Left kidney (tissue), 1 donor: ENCODE measurements at regions not wholly inside any gene's neighbourhood (a gene's known extent, or its start where the extent isn't known, plus 50 kb on each side); places are given as distances from the start of the nearest gene placed in this dataset.
A peak's percentile ranks its signal among the peaks of the same experiment; 100 is the strongest.
"Not testable (repeated sequence)": the region's sequence is repeated elsewhere in the genome, so short reads cannot be mapped to it uniquely, and the experiment has no call there.

Source experiments
- DNase-seq: peaks from one replicate; pipeline ENCODE4 v3.0.0-alpha.2; 2013

DNA sequence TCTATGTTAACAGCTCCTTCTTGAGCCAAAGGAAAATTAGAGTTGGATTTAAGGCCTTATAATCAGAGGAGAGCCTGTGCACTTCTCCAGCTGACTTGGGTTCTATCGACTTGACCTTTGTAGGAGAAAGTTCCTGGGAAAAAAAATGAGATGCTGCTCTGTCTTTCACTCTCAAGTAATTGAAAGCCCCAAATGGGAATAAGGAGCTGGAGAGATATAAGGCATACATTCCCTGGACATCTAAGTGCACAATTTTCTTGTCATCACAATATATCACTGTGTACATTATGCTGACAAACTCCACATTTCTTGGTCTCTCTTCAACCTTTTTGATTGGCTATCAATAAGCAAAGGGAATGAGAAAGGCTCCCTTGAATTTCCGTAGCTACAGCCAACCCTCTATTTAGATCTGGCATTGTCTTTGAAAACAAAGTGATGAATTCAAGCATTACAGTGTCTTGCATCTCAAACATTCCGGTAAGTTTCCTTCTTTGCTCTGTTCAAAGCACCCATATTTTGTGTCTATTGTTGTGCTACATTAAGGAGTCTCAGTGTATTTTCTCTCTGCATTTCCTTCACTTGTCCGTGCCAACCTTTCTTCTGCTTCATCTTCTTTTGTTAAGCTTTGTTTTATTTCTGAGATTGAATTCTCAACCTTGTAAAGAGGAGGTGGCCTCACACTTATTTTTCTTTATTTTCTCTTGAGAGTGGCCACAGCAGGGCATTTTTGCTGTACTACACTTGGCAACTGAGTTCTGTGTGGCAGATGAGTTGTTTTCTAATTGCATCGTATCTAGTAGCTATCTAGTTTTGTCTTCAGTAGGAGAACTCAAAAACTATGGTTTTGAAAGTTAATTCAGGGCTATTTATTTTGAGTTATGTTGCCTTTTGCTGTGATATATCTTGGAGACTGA lies 450.3 kb upstream of the MAN1A1 start:
- no peak for DNase-seq

DNA sequence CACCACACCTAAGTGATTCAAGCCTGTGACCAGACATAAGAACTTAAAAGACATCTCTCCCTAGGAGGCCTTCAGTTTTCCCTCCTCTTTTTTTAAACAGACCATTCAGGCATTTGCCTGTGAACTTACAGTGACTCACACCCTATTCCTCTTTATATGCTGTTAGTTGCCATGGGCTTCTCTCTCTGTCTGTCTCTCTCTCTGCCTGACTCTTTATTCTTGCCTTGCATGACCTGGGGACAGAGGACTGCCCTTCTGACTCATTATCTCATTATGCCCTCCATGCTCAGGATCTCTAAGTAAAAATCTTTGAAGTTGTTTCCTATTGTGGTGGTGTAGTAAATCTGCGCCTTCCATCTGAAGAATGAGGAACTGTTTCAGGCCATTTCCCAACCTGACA lies 442.2 kb upstream of the MAN1A1 start:
- no peak for DNase-seq

DNA sequence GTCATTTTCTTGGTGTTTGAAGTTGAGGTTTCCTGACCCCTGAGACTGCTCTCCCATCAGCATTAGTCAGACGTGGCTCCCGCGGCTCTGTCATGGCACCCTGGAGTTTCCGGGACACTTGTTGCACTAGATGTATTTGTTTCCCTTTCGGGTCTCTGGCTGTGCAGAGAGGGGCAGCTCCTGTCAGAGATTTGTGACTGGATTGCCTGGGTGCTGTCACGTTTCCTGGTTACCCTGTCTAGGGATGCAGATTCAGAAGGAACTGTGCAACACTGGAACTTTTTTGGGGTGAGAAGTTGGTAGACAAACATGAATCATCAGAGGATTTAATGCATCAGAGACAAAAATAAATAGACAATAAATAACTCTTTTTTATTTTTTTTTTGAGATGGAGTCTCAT lies 431.8 kb upstream of the MAN1A1 start:
- no peak for DNase-seq

DNA sequence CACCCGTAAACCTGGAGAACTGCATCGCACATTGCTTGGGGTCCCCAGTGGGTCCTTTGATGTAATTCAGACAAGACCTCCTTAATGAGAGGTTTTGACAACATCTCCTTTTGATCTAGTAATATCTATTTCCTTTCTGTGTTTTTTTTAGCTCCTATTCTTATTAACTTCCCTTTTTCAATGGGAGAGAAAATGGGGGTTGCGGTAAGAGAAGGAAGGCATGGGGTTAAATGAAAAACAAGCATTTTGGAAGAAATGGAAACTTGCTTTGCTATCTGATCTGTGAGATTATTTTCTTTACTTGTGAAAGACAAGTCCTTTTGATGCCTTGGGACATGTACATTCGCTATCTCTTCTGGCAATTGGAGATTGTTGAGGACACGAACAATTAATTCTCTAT lies 418.6 kb upstream of the MAN1A1 start:
- no peak for DNase-seq

DNA sequence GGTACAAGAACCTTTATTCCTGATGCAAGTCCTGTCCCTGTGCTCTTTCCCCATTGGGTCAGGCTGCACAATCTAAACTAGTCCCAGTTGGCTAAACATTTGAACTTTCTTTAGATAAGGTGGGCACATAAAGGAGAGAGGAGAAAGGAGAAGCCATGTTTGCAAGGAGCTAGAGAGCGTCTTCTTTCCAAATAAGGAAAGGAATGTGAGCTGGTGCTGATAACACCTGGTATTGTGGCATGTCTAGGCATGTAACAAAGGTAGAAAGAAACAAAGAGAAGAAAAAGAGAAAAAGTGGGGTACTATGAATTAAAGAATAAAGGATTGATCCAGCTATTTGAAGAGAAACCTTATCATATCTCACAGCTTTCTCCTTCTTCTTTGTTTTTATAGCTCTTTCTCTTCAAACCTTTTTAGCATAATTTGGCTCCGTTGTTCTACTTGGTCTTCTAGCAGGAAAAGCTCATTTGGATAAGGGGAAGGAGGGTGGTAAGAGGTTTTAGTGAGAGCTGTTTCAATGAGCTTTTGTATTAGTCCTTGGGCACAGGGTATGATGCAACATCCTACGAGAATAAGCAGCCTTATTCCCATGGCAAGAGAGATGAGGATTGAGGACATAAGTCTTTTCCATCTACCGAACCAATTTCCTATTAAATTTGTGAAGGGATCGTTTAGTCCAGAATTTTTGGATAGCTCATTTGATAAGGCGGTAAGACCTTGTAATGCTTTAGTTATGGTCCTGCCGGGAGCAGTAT lies 415.5 kb upstream of the MAN1A1 start:
- DNase-seq: no peak

DNA sequence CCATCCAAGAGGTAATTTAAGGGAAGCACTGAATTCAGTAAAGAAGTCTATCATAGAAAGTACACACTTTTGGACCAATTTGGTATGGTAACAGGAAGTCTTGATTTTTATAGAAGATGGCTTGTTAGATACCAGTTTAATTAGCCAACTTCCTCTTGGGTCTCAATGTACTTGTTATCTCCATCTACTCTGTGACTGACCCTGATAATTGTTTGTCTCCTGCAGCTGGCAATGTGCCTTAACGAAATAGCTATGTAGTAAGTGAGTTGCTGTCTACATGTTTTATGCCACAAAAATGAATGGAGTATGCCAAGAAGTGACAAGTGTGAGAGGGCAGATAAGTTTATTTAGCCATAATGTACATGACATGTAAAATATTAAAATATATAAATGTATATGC lies 410.5 kb upstream of the MAN1A1 start:
- DNase-seq: no peak

DNA sequence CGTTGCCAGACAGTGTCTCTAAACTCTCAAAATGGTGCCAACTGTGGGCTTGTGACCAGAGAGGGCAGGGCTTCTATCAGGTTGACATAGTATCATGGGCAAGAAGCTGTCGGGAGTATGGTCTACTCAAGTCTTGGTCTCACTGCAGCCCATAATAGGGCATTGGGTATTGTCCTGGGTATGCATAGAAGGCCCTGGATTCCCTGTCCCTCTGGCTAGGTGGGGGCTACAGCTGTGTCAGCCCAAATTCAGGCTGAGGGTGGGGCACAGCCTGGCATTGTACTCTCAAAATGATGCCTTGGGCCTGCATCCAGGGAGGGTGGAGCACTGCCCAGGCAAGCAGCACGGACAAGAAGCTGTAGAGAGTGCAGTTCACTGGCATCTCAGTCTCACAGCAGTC lies 408.8 kb upstream of the MAN1A1 start:
- DNase-seq: no peak

DNA sequence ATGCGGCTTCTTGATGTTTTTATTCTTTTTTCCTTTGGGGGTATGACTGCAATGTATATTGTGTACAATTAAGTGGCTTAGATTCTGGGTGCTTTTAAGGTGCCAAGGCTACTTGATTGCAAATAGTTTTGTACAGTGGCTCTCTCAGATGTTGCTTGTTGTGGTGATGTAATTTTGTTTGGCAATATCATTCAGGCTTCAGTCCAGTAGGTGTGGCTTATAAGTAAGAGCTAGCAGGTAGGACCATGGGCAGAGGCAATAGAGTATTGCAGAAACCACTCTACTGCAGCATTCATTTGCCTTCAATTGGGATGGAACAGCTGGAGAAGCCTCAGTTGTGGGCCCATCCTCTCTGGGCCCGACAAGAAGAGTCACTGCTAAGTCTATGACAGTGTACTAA lies 407.9 kb upstream of the MAN1A1 start:
- DNase-seq: no peak

DNA sequence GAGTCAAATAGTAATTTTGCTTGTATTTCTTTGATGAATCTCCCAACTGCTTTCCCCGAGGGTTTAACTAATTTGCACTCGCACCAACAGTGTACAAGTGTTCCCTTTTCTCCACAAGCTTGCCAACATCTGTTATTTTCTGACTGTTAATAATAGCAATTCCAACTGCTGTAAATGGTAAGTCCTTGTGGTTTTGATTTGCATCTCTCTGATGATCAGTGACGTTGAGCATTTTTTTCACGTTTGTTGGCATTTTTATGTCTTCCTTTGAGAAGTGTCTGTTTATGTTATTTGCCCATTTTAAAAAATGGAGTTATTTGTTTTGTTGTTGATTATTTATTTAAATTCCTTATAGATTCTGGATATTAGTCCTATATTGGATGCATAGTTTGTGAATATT lies 399.8 kb upstream of the MAN1A1 start:
- no peak for DNase-seq

DNA sequence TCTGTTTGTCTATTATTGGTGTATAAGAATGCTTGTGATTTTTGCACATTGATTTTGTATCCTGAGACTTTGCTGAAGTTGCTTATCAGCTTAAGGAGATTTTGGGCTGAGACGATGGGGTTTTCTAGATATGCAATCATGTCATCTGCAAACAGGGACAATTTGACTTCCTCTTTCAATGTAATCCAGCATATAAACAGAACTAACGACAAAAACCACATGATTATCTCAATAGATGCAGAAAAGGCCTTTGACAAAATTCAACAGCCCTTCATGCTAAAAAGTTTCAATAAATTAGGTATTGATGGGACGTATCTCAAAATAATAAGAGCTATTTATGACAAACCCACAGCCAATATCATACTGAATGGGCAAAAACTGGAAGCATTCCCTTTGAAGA lies 399.0 kb upstream of the MAN1A1 start:
- not testable (repeated sequence) for DNase-seq

DNA sequence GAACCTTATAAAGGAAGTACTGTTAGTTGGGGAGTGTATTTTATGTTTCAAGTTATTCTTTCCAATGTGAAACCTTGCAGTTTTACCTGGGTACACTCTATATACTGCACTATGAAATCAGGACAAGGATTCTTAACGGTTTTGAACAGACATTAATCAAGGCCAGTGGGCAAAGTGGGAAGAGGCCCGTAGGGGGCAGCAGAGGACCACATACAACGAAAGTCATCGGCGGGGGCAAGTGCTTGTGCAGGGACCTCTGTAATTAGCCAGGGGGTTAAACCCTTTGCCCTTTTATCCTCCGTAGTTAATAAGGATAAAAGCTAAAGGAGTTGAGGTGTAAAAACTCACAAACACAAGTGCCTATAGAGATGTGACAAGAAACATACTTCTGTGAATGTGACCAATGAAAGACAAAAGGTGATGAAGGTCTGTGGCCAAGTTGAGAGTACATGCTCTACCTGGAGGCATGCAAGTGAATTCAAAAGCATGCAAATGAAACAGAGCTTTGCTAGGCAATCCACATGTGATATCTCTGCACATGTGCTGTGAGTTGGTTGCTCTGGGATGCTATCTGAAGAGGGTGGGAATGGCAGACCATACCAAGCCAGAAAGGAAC lies 392.7 kb upstream of the MAN1A1 start:
- peak; percentile 35 for DNase-seq

DNA sequence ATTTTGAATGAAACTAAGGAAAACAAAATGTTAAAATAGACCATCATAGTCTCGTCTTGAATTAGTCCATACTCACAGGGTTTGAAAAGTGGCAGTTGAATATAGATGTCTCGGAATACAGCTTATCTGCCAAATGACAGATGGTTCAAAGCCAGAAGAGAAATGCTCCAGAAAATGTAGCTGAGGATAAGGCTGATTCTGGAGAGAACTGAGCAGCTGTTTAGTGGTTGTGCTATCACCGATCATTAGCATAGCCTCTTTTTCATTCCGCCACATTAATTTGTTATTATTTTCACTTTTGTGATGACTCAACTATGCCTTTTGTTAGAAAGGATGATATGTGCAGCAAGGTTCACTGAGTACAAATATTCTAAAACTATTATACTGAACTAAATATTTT lies 390.2 kb upstream of the MAN1A1 start:
- no peak for DNase-seq

DNA sequence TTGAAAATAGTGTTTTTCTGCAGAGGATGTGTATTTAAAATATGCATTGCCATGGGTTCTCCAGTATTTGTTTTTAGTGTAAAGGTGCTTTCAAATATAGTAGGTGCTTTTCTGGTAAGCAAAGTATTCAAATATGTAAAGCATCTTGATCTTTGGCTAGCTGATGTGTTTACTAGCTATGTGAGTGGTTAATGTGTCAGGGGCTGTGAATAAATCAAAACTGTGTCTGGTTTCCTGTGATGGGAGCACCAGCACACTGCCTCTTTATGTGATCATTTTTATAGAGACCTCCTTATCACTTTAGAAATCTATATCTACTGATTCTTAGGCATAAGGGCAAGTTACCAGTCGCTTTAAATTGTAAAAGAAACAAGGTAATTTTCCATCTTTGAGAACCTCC lies 388.9 kb upstream of the MAN1A1 start:
- no peak for DNase-seq

DNA sequence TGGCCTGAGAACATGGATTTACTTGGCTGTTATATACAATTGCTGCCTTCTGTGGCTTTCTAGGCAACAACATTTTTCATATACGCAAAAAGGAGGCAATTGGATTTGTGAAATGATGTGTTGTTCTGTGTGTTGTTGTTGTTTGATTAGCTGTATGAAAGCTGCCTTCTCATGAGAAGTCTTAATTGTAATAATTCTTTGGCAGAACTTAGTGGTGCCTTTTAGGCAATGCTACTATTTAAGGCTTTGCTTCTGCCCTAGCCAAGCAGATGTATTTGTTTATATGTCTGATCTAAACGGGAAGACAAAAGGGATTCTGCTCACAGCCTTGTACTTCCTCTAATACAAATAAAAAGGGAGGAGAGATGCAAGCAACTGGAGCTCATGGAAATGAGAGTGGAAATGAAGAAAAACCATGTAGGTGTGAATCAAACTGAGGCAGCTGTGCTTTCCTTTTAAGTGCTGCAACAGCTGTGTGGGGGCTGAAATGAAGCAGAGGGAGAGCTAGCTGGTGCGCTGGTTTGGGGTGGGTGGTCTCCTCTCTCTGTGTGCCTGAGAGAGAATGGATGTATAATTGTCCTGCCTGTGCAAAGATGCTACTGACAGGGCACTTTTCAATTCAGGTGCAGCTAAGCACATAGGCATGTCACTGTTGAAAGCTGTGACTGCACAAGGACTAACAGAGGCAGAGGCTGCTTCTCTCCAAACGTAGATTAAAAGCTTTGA lies 386.9 kb upstream of the MAN1A1 start:
- DNase-seq: no peak

DNA sequence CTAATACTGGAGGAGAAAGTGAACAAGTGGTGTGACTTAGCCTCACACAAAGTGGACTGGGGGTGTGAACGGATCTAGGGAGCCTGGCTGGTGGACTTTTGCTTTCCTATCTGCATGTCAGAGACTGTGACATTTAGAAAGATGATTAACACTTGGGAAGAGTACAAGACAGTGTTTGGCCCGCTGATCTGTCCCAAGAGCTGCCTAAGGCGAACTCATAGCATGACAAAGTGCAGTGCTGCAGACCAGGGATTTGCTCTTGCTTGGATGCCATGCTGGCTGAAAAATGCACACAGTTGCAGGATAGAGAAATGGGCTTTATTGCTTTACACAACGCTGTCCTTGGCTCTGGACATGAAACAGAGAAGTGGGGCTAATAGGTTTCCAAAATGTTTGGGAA lies 386.0 kb upstream of the MAN1A1 start:
- DNase-seq: no peak

DNA sequence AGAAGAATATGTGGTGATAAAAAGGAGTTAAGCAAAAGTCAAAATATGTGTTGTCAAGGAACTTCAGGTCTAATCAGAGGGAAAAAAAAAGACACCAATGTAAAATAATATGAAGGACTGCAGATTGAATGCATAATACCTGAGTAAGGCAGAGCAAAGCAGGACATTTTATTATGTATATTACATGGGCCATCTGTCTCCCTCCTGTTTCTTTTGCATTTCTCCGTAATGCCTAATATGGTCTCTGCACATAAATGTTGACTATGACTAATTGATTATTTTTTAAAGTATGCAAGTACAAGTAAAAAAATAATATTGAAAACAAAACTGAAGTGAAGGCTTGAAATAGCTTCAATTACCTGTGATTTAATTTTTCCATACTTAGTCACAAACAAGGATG lies 384.7 kb upstream of the MAN1A1 start:
- no peak for DNase-seq

DNA sequence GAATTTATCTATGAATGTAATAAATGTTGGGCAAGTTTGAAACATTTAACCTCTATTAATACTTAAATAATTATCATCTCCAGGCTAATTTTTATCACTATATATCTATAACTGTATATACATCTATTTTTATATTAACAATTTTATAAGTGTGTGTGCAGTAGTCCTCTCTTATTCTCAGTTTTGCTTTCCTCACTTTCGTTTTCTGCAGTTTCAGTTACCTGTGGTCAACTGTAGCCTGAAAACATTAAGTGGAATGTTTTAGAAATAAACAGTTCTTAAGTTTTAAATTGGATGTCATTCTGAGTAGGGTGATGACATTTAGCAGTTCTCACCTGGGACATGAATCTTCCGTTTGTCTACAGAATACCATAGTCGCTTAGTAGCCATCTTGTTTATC lies 379.4 kb upstream of the MAN1A1 start:
- DNase-seq: no peak

DNA sequence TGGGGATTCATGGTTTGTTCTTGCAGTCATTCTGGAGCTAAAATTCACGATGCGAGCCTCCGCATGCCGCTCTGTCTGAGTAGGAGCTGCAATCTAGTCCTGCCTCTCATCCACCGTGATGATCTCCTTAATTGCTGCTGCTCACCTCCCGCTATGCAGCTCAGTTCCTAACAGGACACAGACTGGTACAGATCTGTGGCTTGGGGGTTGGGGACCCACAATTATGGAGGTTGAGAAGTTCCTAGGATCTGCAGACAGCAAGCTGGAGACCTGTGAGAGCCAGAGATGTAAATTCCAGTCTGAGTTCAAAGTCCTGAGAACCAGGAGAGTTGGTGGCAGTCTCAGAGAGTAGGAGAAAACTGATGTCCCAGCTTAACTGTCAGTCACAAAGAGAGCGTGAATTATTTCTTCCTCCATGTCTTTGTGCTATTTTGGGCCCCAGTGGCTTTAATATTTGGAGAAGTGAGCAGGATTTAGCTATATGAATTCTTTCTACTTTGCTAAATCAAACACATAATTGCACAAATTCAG lies 378.7 kb upstream of the MAN1A1 start:
- DNase-seq: no peak

DNA sequence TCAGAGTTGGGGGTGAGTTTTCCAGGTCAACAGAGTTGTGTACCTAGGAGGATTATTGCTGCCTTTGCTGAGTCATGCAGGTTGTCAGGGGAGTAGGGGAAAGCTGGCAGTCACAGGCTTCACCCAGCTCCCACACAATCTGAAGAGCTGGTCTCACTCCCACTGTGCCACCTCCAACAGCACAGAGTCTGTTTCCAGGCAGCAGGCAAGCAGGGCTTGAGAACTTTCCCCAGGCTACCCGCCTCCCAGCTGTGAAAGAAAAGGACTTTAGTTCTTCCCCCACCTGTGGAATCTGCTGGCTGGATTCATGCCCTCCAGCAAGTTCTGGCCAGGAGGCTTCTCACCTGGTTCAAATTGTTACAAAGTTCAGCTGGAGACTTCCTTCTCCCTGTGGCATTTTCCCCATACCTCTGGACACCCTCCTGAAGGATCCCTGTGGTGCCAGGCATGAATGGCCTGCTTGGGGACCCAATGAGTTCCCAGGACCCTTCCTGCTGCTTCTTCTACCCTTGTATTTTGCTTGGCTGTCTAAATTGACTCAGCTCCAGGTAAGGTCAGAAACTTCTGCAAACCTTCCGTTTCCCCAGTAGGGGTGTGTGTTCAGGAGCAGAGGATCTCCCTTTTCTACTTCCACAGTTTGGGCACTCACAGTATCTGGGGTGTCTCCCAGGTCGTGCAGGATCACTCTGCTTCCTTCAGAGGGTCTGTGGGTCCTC lies 378.1 kb upstream of the MAN1A1 start:
- DNase-seq: no peak

DNA sequence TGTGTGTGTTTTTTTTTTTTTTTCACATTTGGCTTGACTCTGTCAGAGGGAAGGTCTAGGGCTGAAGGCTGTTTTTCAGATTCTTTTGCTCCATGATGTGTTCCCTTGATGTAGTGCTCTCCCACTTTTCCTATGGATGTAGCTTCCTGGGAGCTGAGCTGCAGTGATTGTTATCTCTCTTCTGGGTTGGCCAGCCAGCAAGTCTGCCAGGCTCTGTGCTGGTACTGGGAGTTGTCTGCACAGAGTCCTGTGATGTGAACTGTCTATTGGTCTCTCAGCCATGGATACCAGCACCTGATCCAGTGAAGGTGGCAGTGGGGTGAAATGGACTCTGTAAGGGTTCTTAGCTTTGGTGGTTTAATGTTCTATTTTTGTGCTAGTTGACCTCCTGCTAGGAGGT lies 377.4 kb upstream of the MAN1A1 start:
- DNase-seq: not testable (repeated sequence)

DNA sequence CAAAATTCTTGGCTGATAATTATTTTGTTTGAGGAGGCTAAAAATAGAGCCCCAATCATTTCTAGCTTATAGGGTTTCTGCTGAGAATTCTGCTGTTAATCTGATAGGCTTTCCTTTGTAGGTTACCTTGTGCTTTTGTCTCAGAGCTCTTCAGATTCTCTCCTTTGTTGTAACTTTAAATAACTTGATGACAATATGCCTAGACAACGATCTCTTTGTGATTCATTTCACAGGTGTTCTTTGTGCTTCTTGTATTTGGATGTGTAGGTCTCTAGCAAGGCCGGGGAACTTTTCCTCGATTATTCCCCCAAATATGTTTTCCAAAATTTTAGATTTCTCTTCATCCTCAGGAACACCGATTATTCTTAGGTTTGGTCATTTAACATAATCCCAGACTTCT lies 376.5 kb upstream of the MAN1A1 start:
- DNase-seq: no peak

DNA sequence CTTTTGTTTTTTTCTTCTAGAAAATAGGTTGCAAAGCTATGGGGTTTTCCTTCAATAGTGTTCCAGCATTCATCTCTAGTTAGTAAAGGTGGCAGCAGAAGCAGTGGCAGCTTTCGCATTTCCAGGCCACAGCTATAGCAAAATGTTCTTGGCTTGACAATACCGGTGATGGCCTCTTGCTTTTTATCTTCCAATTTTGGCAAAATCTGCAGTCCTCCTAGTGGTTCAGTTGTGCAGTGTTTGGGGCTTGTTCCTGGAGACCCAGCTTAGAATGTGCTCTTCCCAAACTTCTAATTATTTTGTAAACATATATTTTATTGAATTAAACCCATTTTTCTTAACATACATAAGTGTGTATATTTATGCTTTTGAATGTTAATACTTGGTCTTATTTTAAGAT lies 370.6 kb upstream of the MAN1A1 start:
- no peak for DNase-seq
